ENCODE measurements at regions not wholly inside any gene's neighbourhood (a gene's known extent, or its start where the extent isn't known, plus 50 kb on each side); places are given as distances from the start of the nearest gene placed in this dataset.

GRCh38 chr16:85994492-85995490 is 95.8 kb downstream of the IRF8 start:
- Histone ChIP-seq H3K27me3 (ENCODE audit: control insufficient read depth, extremely low read depth, insufficient read depth, low read length) (no peaks in the 10 kb centered on the region), H3K9ac (ENCODE audit: control insufficient read depth, extremely low read depth, insufficient read depth, low read length) (no peak overlapping the region), H3K9me3 (ENCODE audit: control insufficient read depth, low read depth, low read length) (no peaks in the 10 kb centered on the region), H4K20me1 (ENCODE audit: control insufficient read depth, extremely low read depth, insufficient read depth, low read length) (no peaks in the 10 kb centered on the region), H3K4me2 (ENCODE audit: control insufficient read depth, extremely low read depth, insufficient read depth, low read depth, low read length) (no peak overlapping the region), H3K36me3 (ENCODE audit: control insufficient read depth in 2 of 2, extremely low read depth in 1 of 2, insufficient read depth in 2 of 2, low read length in 2 of 2) (no peaks in the 10 kb centered on the region), H3K79me2 (ENCODE audit: control insufficient read depth, insufficient read depth, low read length) (no peaks in the 10 kb centered on the region), H3K4me3 (ENCODE audit: control insufficient read depth in 2 of 3, extremely low read depth in 1 of 3, insufficient read depth in 2 of 3, low read depth in 1 of 3, low read length in 3 of 3) (no peak overlapping the region), H3K27ac (ENCODE audit: control insufficient read depth, insufficient read depth, low read length) (no peak overlapping the region), H3K4me1 (ENCODE audit: control insufficient read depth, extremely low read depth, insufficient read depth, low read length) (no peaks in the 10 kb centered on the region), H2AFZ (ENCODE audit: control insufficient read depth, low read length) (no peak overlapping the region), H3K9me1 (ENCODE audit: control insufficient read depth, extremely low read depth, insufficient read depth, low read length) (no peaks in the 10 kb centered on the region)
- no peak for FAIRE-seq
- TF ChIP-seq CTCF (optimal IDR thresholded peaks at IDR 0.05 in 1 of 3, IDR thresholded peaks at IDR 0.05 in 1 of 3, conservative IDR thresholded peaks at IDR 0.05 in 1 of 3; ENCODE audit: extremely low read depth in 1 of 3, insufficient read depth in 2 of 3, low read length in 3 of 3), result no peak
- TF ChIP-seq EZH2 (IDR thresholded peaks at IDR 0.05; ENCODE audit: low read length), result no peak
- dilution Hi-C loops (cut with MboI; ENCODE audit: extremely low pct_ligation_motif_present, low sequenced_read_pairs), result no loop called here
- no peak for DNase-seq (ENCODE audit: low read depth, low spot score)

DNA sequence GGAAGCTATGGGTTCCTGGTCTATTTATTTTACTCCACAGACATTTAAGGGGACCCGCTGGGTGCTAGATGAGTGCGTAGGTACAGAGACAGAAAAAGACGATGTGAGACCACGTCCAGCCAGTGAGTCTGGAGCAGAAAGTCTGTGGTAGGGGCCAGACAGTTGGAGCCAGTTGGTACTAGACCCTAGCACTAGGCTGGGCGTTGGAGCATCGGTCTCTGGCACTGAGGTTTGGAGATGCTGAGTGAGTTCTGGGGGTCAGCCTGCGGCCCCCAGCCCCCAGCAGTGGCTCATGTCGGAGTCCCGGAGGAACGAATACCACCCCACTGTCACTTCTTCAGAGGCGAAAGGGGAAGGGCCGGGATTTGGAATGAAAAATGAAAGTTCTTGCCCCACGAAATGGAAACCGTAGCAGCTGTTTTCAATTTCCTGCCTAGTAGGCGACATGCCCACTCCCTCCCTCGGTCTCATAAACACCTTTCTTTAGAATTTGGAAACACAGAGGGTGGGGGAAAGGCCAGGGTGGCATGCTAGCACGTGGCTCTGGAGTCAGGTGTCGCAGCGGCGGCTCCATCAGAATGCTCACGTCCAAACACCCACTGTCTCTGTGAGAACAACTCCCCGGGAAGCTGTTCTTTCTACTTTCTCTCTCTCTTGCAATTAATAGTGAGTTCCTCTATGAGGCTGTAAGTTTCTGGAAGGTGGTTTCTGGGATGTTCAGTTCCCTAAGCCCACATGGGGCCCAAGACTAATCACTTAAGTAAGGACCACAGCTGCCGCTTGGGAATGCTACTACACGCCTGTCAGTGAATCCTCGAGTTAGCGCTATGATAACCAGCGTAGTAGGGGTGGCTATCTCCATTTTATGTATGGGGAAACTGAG is 96.8 kb downstream of the IRF8 start:
- TF ChIP-seq CTCF (optimal IDR thresholded peaks at IDR 0.05 in 1 of 3, IDR thresholded peaks at IDR 0.05 in 1 of 3, conservative IDR thresholded peaks at IDR 0.05 in 1 of 3; ENCODE audit: extremely low read depth in 1 of 3, insufficient read depth in 2 of 3, low read length in 3 of 3) (no peak), EZH2 (IDR thresholded peaks at IDR 0.05; ENCODE audit: low read length) (no peak)
- H3K9ac ChIP-seq (ENCODE audit: control insufficient read depth, extremely low read depth, insufficient read depth, low read length), result no peak overlapping the region
- no peaks in the 10 kb centered on the region for H3K4me1 ChIP-seq (ENCODE audit: control insufficient read depth, extremely low read depth, insufficient read depth, low read length)
- no peak for FAIRE-seq
- no peak overlapping the region for H3K4me3 ChIP-seq (ENCODE audit: control insufficient read depth in 2 of 3, extremely low read depth in 1 of 3, insufficient read depth in 2 of 3, low read depth in 1 of 3, low read length in 3 of 3)
- H3K36me3 ChIP-seq (ENCODE audit: control insufficient read depth in 2 of 2, extremely low read depth in 1 of 2, insufficient read depth in 2 of 2, low read length in 2 of 2), result no peaks in the 10 kb centered on the region
- H3K9me3 ChIP-seq (ENCODE audit: control insufficient read depth, low read depth, low read length), result no peaks in the 10 kb centered on the region
- H3K4me2 ChIP-seq (ENCODE audit: control insufficient read depth, extremely low read depth, insufficient read depth, low read depth, low read length), result no peak overlapping the region
- dilution Hi-C loops (cut with MboI; ENCODE audit: extremely low pct_ligation_motif_present, low sequenced_read_pairs), result no loop called here
- no peaks in the 10 kb centered on the region for H4K20me1 ChIP-seq (ENCODE audit: control insufficient read depth, extremely low read depth, insufficient read depth, low read length)
- no peak overlapping the region for H2AFZ ChIP-seq (ENCODE audit: control insufficient read depth, low read length)
- H3K27me3 ChIP-seq (ENCODE audit: control insufficient read depth, extremely low read depth, insufficient read depth, low read length), result no peaks in the 10 kb centered on the region
- no peaks in the 10 kb centered on the region for H3K79me2 ChIP-seq (ENCODE audit: control insufficient read depth, insufficient read depth, low read length)
- no peak for DNase-seq (ENCODE audit: low read depth, low spot score)
- H3K9me1 ChIP-seq (ENCODE audit: control insufficient read depth, extremely low read depth, insufficient read depth, low read length), result no peaks in the 10 kb centered on the region
- H3K27ac ChIP-seq (ENCODE audit: control insufficient read depth, insufficient read depth, low read length), result no peak overlapping the region

Data from keratinocyte (primary cell).